Testis (tissue), 2 donors: ENCODE measurements at regions not wholly inside any gene's neighbourhood (a gene's known extent, or its start where the extent isn't known, plus 50 kb on each side); places are given as distances from the start of the nearest gene placed in this dataset.

ENCODE experiments used
- DNase-seq: peaks from one replicate; pipeline ENCODE4 v3.0.0-alpha.2; 2019
- H3K27ac ChIP-seq, 2 donors: fragments of 200-600 bp; sonication (generic); one replicate each; pipeline ENCODE4 v1.5.1; 2019
- H3K27me3 ChIP-seq: fragments of 200-600 bp; sonication (generic); one replicate; pipeline ENCODE4 v1.5.1; 2019
- H3K36me3 ChIP-seq: fragments of 200-600 bp; sonication (generic); one replicate; pipeline ENCODE4 v1.5.1; 2017; ENCODE audit warnings: low read depth; ENCODE audit errors: missing control alignments
- H3K4me1 ChIP-seq: fragments of 200-600 bp; sonication (generic); one replicate; pipeline ENCODE4 v1.5.1; 2019
- H3K4me3 ChIP-seq, 2 donors: fragments of 200-600 bp; sonication (generic); one replicate each; pipeline ENCODE4 v1.5.1; 2017 to 2019
- H3K9me3 ChIP-seq: fragments of 200-600 bp; sonication (generic); one replicate; pipeline ENCODE4 v1.5.1; 2017
- CTCF ChIP-seq, 3 experiments: fragments of 450-650 bp in 2 of 3; fragments of 200-600 bp in 1 of 3; sonication (generic) in 1 of 3; IDR thresholded peaks; one replicate each; pipeline ENCODE4 v1.5.1; 2016 to 2019; ENCODE audit warnings: antibody characterized with exemption in 3 of 3, mild to moderate bottlenecking in 2 of 3, moderate library complexity in 1 of 3
- POLR2A ChIP-seq: fragments of 450-650 bp; IDR thresholded peaks from one replicate; pipeline ENCODE4 v1.6.1; 2017; ENCODE audit warnings: antibody characterized with exemption, mild to moderate bottlenecking, moderate library complexity
- WGBS, 2 donors: methylation state at CpG; one replicate each; pipeline ENCODE4 v1.1.5; 2018; 5-methylcytosine and 5-hydroxymethylcytosine counted together
- intact Hi-C: fragments of 100-400 bp; cut with DNase I; formaldehyde crosslinking; loops from one replicate; pipeline ENCODE4 v1.15.1; 2023; ENCODE audit warnings: low total_unique reads

GRCh38 chr1:34444516-34444915 lies 267.8 kb downstream of the C1orf94 start:
- DNase-seq, result no peak
- Histone ChIP-seq H3K36me3 (no peaks in the 10 kb centered on the region), H3K4me3 (no peak overlapping the region), H3K9me3 (no peaks in the 10 kb centered on the region), H3K4me1 (no peaks in the 10 kb centered on the region), H3K27me3 (no peaks in the 10 kb centered on the region), H3K27ac (no peak overlapping the region)
- TF ChIP-seq POLR2A (no peak), CTCF (IDR thresholded peaks at IDR 0.05) (no peak)
- 46 to 65% methylated on average over 2 of the region's 2 CpGs for WGBS, 2 donors
- intact Hi-C loops, result no loop called here

DNA sequence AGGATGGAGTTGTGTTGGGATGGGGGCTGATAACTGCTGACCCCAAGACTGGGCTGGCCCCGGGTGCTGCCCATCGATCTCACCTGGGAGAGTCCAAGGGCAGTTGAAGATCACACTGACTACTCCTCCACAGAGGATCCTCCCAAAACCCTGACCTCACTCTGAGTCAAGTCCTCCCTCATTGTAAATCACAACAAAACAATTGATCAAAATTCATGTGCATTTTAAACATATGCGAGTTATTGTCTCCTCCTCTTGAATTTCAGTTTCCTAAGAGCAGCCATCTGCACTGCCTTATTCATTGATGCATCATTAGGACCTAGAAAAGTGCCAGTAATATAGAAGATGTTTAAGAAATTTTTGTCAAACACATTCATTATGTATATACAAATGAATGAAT lies 273.6 kb downstream of the C1orf94 start:
- intact Hi-C loops, result no loop called here
- H3K9me3 ChIP-seq, result no peaks in the 10 kb centered on the region
- 71 to 74% methylated on average over 3 of the region's 3 CpGs for WGBS, 2 donors
- no peak overlapping the region for H3K27ac ChIP-seq
- H3K27me3 ChIP-seq, result no peaks in the 10 kb centered on the region
- no peaks in the 10 kb centered on the region for H3K36me3 ChIP-seq
- DNase-seq, result no peak
- no peak for TF ChIP-seq POLR2A
- TF ChIP-seq CTCF (IDR thresholded peaks at IDR 0.05), result no peak
- H3K4me3 ChIP-seq, result no peak overlapping the region
- H3K4me1 ChIP-seq, result no peaks in the 10 kb centered on the region

DNA sequence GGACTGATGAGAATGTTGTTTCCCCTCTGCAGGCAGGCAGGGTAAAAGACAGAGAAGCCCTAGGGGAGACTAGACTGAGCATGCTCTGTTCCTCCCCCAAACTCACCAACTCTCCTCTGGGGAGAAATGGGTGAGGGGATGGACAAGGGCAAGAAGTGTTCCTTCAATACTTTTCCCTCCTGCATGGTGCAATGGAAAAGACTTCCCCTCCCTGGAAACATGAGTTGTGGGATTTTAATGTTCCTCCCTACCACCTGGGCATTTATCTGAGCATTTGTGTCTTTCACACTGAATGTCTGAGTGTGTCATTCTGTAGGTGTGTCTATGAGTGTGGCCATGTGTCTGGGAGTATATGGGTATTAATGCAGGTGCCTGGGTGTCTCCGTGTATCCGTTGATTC lies 275.7 kb downstream of the C1orf94 start:
- Histone ChIP-seq H3K27ac (no peak overlapping the region), H3K36me3 (no peaks in the 10 kb centered on the region), H3K4me1 (no peaks in the 10 kb centered on the region), H3K4me3 (no peak overlapping the region), H3K27me3 (no peaks in the 10 kb centered on the region), H3K9me3 (no peaks in the 10 kb centered on the region)
- DNase-seq, result no peak
- no peak for TF ChIP-seq POLR2A
- WGBS, 2 donors, result 89 to 100% methylated on average over 2 of the region's 2 CpGs
- intact Hi-C loops, result no loop called here

- Histone ChIP-seq H3K27me3 (no peaks in the 10 kb centered on the region), H3K9me3 (no peaks in the 10 kb centered on the region), H3K36me3 (no peaks in the 10 kb centered on the region), H3K27ac (no peak overlapping the region), H3K4me1 (no peaks in the 10 kb centered on the region), H3K4me3 (no peak overlapping the region)
- TF ChIP-seq CTCF (IDR thresholded peaks at IDR 0.05) (no peak), POLR2A (no peak)
- 86 to 93% methylated on average over 7 of the region's 7 CpGs for WGBS, 2 donors
- intact Hi-C loops, result no loop called here
- no peak for DNase-seq
Observed at GRCh38 chr1:34455121-34455520, 278.4 kb downstream of the C1orf94 start.

DNA sequence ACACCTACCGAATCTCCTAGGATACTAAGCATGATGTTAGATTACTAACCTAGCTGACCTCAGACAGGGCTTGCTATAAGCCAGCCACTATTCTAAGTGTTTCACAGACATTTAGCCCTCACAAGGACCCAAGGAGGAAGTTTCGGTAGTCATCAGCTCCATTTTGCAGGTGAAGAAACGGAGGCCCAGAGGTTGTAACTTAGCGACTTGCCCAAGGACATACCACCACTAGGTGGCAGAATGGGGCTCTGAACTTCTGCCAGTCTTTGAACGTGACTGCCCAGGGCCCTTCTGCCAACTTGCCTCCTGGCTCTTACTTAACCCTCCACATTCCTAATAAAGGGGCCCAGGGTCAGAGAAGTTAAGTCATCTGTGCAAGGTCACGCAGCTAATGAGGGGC lies 283.5 kb downstream of the C1orf94 start:
- no peaks in the 10 kb centered on the region for H3K9me3 ChIP-seq
- intact Hi-C loops, result no loop called here
- peak; percentile 69 for DNase-seq
- H3K4me3 ChIP-seq, result no peak overlapping the region
- TF ChIP-seq POLR2A (no peak), CTCF (IDR thresholded peaks at IDR 0.05) (peak in 2 of 3 experiments; percentile 27 to 43)
- WGBS, 2 donors, result 66 to 69% methylated on average over 6 of the region's 6 CpGs
- no peaks in the 10 kb centered on the region for H3K36me3 ChIP-seq
- no peaks in the 10 kb centered on the region for H3K27me3 ChIP-seq
- no peak overlapping the region for H3K27ac ChIP-seq
- H3K4me1 ChIP-seq, result no peaks in the 10 kb centered on the region
